SK-N-SH (cell line): ENCODE measurements at regions not wholly inside any gene's neighbourhood (a gene's known extent, or its start where the extent isn't known, plus 50 kb on each side); places are given as distances from the start of the nearest gene placed in this dataset.
"Not testable (repeated sequence)": the region's sequence is repeated elsewhere in the genome, so short reads cannot be mapped to it uniquely, and the experiment has no call there.

Experiments used
- CTCF ChIA-PET: fragments of 300-600, 350-600 bp; formaldehyde crosslinking; extraction: SDS; loops from one replicate; lab custom pipeline; 2021; lab: Yijun Ruan, JAX
- POLR2A ChIA-PET: fragments of 350-600 bp; sonication (Branson Sonifier 250); formaldehyde crosslinking; extraction: SDS; loops from one replicate; lab custom pipeline; 2020; ENCODE audit warnings: antibody characterized with exemption, inconsistent platforms; lab: Yijun Ruan, JAX
- DNase-seq: peaks from one replicate; pipeline ENCODE4 v3.0.0; 2012
- H2AFZ ChIP-seq: fragments of 200-600 bp; sonication (generic); 2 replicates; pipeline ENCODE4 v1.8.1; 2016; ENCODE audit warnings: antibody characterized with exemption, mild to moderate bottlenecking, low read depth
- H3F3A ChIP-seq: fragments of 200-600 bp; sonication (generic); replicated peaks from 2 replicates; pipeline ENCODE3; 2016; ENCODE audit warnings: antibody characterized with exemption, mild to moderate bottlenecking; ENCODE audit not compliant: insufficient read depth
- H3K27ac ChIP-seq, 2 experiments: fragments of 200-500 bp in 1 of 2; fragments of 200-600 bp in 1 of 2; sonication (Bioruptor generic) in 1 of 2; sonication (generic), shearing (Covaris generic) in 1 of 2; 2 replicates each; pipeline versions ENCODE4 v1.5.1 to v1.6.1; 2014 to 2016; ENCODE audit warnings: low read depth in 2 of 2, inconsistent platforms in 1 of 2, low read length in 1 of 2, mild to moderate bottlenecking in 1 of 2, mixed read lengths in 1 of 2
- H3K27me3 ChIP-seq: fragments of 200-600 bp; sonication (generic), shearing (Covaris generic); 2 replicates; pipeline ENCODE4 v1.6.1; 2016; ENCODE audit warnings: mixed run types; ENCODE audit not compliant: insufficient read depth
- H3K36me3 ChIP-seq, 2 experiments: fragments of 200-500 bp in 1 of 2; fragments of 200-600 bp in 1 of 2; sonication (Bioruptor generic) in 1 of 2; sonication (generic) in 1 of 2; replicated peaks in 1 of 2; 2 replicates each; pipeline versions ENCODE3 to v1.5.1; 2014 to 2016; ENCODE audit warnings: low read length in 1 of 2, mild to moderate bottlenecking in 1 of 2; ENCODE audit not compliant: insufficient read depth in 2 of 2, control insufficient read depth in 1 of 2
- H3K4me1 ChIP-seq, 2 experiments: fragments of 200-500 bp in 1 of 2; fragments of 200-600 bp in 1 of 2; sonication (Bioruptor generic) in 1 of 2; sonication (generic), shearing (Covaris generic) in 1 of 2; 2 replicates each; pipeline versions ENCODE4 v1.5.1 to v1.6.1; 2014 to 2016; ENCODE audit warnings: low read depth in 1 of 2, low read length in 1 of 2, mixed run types in 1 of 2; ENCODE audit not compliant: insufficient read depth in 2 of 2, control insufficient read depth in 1 of 2
- H3K4me2 ChIP-seq: fragments of 200-600 bp; sonication (generic), shearing (Covaris generic); 2 replicates; pipeline ENCODE4 v1.6.1; 2017; ENCODE audit warnings: mixed run types
- H3K4me3 ChIP-seq, 2 experiments: fragments of 200-500 bp in 1 of 2; fragments of 200-600 bp in 1 of 2; sonication (Bioruptor generic) in 1 of 2; sonication (generic), shearing (Covaris generic) in 1 of 2; 2 replicates each; pipeline versions ENCODE4 v1.5.1 to v1.8.1; 2014 to 2016; ENCODE audit warnings: low read depth in 2 of 2, inconsistent platforms in 1 of 2, low read length in 1 of 2, mild to moderate bottlenecking in 1 of 2, mixed read lengths in 1 of 2, moderate library complexity in 1 of 2
- H3K79me2 ChIP-seq: fragments of 200-600 bp; sonication (generic); 2 replicates; pipeline ENCODE4 v1.8.1; 2017; ENCODE audit warnings: mild to moderate bottlenecking; ENCODE audit not compliant: insufficient read depth
- H3K9ac ChIP-seq: fragments of 200-600 bp; sonication (generic); 2 replicates; pipeline ENCODE4 v1.6.1; 2017; ENCODE audit warnings: mixed run types
- H3K9me2 ChIP-seq: fragments of 200-600 bp; sonication (generic); 2 replicates; pipeline ENCODE4 v1.6.1; 2017; ENCODE audit warnings: mixed run types
- H3K9me3 ChIP-seq: fragments of 200-600 bp; sonication (generic); 2 replicates; pipeline ENCODE4 v1.6.1; 2017; ENCODE audit warnings: mixed run types, mild to moderate bottlenecking, moderate library complexity
- H4K20me1 ChIP-seq: fragments of 200-600 bp; sonication (generic); 2 replicates; pipeline ENCODE4 v1.6.1; 2017; ENCODE audit warnings: mild to moderate bottlenecking, mixed run types; ENCODE audit not compliant: insufficient read depth
- EZH2phosphoT487 ChIP-seq: fragments of 200-600 bp; sonication (generic); IDR thresholded peaks from 2 replicates; pipeline ENCODE4 v1.6.1; 2017; ENCODE audit warnings: low read depth, mixed run types, mild to moderate bottlenecking, antibody characterized with exemption, moderate library complexity, borderline replicate concordance
- FOXM1 ChIP-seq: IDR thresholded peaks from 2 replicates; pipeline ENCODE4 v1.4.0; 2012; ENCODE audit warnings: low read depth, mild to moderate bottlenecking
- GABPA ChIP-seq: IDR thresholded peaks from 2 replicates; pipeline ENCODE4 v1.4.0; 2012; ENCODE audit warnings: low read depth, mild to moderate bottlenecking
- IRF3 ChIP-seq: fragments of 150-350 bp; IDR thresholded peaks from 2 replicates; pipeline ENCODE4 v1.6.1; 2016; ENCODE audit warnings: mild to moderate bottlenecking, low read depth, low read length
- MXI1 ChIP-seq: IDR thresholded peaks from 2 replicates; pipeline ENCODE4 v1.6.1; 2012; ENCODE audit warnings: mild to moderate bottlenecking, low read depth, low read length, improper control_type of control experiment
- NFIC ChIP-seq: IDR thresholded peaks from 2 replicates; pipeline ENCODE4 v1.4.0; 2012; ENCODE audit warnings: borderline replicate concordance
- POLR2AphosphoS5 ChIP-seq: IDR thresholded peaks from 2 replicates; pipeline ENCODE4 v1.6.1; 2012; ENCODE audit warnings: low read depth, low read length
- RAD21 ChIP-seq: IDR thresholded peaks from 2 replicates; pipeline ENCODE4 v1.6.1; 2012; ENCODE audit warnings: mild to moderate bottlenecking, low read length
- REST ChIP-seq: IDR thresholded peaks from 2 replicates; pipeline ENCODE4 v1.6.1; 2012; ENCODE audit warnings: mild to moderate bottlenecking, low read depth, low read length, moderate library complexity
- RFX5 ChIP-seq: IDR thresholded peaks from 2 replicates; pipeline ENCODE4 v1.6.1; 2012; ENCODE audit warnings: mild to moderate bottlenecking, improper control_type of control experiment, low read length
- RXRA ChIP-seq: IDR thresholded peaks from 2 replicates; pipeline ENCODE4 v1.4.0; 2012; ENCODE audit warnings: low read depth, mild to moderate bottlenecking, borderline replicate concordance
- SMC3 ChIP-seq: IDR thresholded peaks from 2 replicates; pipeline ENCODE4 v1.6.1; 2012; ENCODE audit warnings: low read depth, low read length, improper control_type of control experiment
- TCF12 ChIP-seq: IDR thresholded peaks from 2 replicates; pipeline ENCODE4 v1.4.0; 2012
- USF1 ChIP-seq: IDR thresholded peaks from 2 replicates; pipeline ENCODE4 v1.4.0; 2012; ENCODE audit warnings: low read depth, borderline replicate concordance
- USF2 ChIP-seq: fragments of 150-350 bp; IDR thresholded peaks from 2 replicates; pipeline ENCODE4 v1.6.1; 2017; ENCODE audit warnings: antibody characterized with exemption, low read length, low read depth, borderline replicate concordance
- WGBS: methylation state at CpG from one replicate; pipeline ENCODE4 v1.1.6; 2017; ENCODE audit warnings: low lambda C conversion rate; 5-methylcytosine and 5-hydroxymethylcytosine counted together
- TF ChIP-seq, protein P1 (sequence below): IDR thresholded peaks from 2 replicates; pipeline ENCODE4; 2012
- TF ChIP-seq, protein P2 (sequence below): IDR thresholded peaks from 2 replicates; pipeline ENCODE4 v1.4.0; 2012; ENCODE audit warnings: low read depth, borderline replicate concordance

- ChIA-PET POLR2A (no interaction called here), CTCF (no interaction called here)
- no peaks in the 10 kb centered on the region for H3K9me3 ChIP-seq
- no peaks in the 10 kb centered on the region for H3K9me2 ChIP-seq
- H3K4me1 ChIP-seq: no peaks in the 10 kb centered on the region
- no peak overlapping the region for H3K4me3 ChIP-seq
- TF ChIP-seq USF2 (no peak), USF1 (no peak), EZH2phosphoT487 (no peak), RXRA (no peak), NFIC (no peak), RFX5 (no peak), RAD21 (no peak), POLR2AphosphoS5 (no peak), FOXM1 (no peak), GABPA (no peak), SMC3 (no peak), MXI1 (no peak), REST (no peak), IRF3 (no peak), TCF12 (no peak)
- TF ChIP-seq, protein P1, sequence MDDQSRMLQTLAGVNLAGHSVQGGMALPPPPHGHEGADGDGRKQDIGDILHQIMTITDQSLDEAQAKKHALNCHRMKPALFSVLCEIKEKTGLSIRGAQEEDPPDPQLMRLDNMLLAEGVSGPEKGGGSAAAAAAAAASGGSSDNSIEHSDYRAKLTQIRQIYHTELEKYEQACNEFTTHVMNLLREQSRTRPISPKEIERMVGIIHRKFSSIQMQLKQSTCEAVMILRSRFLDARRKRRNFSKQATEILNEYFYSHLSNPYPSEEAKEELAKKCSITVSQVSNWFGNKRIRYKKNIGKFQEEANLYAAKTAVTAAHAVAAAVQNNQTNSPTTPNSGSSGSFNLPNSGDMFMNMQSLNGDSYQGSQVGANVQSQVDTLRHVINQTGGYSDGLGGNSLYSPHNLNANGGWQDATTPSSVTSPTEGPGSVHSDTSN: no peak
- TF ChIP-seq, protein P2, sequence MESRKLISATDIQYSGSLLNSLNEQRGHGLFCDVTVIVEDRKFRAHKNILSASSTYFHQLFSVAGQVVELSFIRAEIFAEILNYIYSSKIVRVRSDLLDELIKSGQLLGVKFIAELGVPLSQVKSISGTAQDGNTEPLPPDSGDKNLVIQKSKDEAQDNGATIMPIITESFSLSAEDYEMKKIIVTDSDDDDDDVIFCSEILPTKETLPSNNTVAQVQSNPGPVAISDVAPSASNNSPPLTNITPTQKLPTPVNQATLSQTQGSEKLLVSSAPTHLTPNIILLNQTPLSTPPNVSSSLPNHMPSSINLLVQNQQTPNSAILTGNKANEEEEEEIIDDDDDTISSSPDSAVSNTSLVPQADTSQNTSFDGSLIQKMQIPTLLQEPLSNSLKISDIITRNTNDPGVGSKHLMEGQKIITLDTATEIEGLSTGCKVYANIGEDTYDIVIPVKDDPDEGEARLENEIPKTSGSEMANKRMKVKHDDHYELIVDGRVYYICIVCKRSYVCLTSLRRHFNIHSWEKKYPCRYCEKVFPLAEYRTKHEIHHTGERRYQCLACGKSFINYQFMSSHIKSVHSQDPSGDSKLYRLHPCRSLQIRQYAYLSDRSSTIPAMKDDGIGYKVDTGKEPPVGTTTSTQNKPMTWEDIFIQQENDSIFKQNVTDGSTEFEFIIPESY: no peak
- whole genome bisulfite sequencing: 26% methylated on average over 2 of the region's 2 CpGs
- H3K9ac ChIP-seq: no peak overlapping the region
- H3K4me2 ChIP-seq: no peak overlapping the region
- H3K36me3 ChIP-seq: no peaks in the 10 kb centered on the region
- no peak overlapping the region for H3K27ac ChIP-seq
- H3K27me3 ChIP-seq: no peaks in the 10 kb centered on the region
- H4K20me1 ChIP-seq: no peaks in the 10 kb centered on the region
- no peaks in the 10 kb centered on the region for H3K79me2 ChIP-seq
- H2AFZ ChIP-seq: no peak overlapping the region
- H3F3A ChIP-seq: no peaks in the 10 kb centered on the region
- DNase-seq: no peak
Measured at GRCh38 chrX:131445955-131446354, 97.9 kb upstream of the OR13H1 start.

- H3K36me3 ChIP-seq, CTCF ChIA-PET, H3K4me1 ChIP-seq, H3K27me3 ChIP-seq, H3K9ac ChIP-seq, POLR2A ChIA-PET, H4K20me1 ChIP-seq, H3K9me2 ChIP-seq, H3F3A ChIP-seq, H2AFZ ChIP-seq, H3K9me3 ChIP-seq, H3K4me2 ChIP-seq, H3K4me3 ChIP-seq, H3K79me2 ChIP-seq, H3K27ac ChIP-seq, DNase-seq: not testable (repeated sequence)
- WGBS: 61% methylated on average over 7 of the region's 10 CpGs
Measured at GRCh38 chrX:131461855-131462254, 82.0 kb upstream of the OR13H1 start.
